C4-2B (cell line): ENCODE measurements at regions not wholly inside any gene's neighbourhood (a gene's known extent, or its start where the extent isn't known, plus 50 kb on each side); places are given as distances from the start of the nearest gene placed in this dataset.

Experiments used
- CTCF ChIP-seq: fragments of 450-650 bp; conservative IDR thresholded peaks from 2 replicates; pipeline ENCODE4 v1.5.1; 2017; ENCODE audit warnings: mild to moderate bottlenecking
- ZFX ChIP-seq: fragments of 450-650 bp; IDR thresholded peaks from 2 replicates; pipeline ENCODE4 v1.6.1; 2017

DNA sequence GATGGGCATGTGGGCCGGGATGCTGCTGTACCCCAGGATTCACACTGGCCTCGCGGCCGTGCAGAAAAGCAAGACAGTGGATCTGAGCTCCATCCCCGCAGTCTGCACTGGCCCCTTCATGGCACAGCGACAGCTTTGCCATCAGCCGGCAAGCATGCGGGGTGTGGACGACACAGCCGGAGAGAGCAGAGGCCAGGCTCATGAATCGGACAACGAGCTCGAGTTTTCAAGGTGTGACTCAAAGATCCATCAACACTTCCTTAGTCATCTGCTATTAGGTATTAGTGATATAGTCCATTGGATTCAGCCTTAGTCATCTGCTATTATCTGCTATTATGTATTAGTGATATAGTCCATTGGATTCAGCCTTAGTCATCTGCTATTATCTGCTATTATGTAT lies 254.7 kb downstream of the KLF6 start:
- TF ChIP-seq CTCF, result no peak
- TF ChIP-seq ZFX, result no peak
